GM21390 (cell line): ENCODE measurements at regions not wholly inside any gene's neighbourhood (a gene's known extent, or its start where the extent isn't known, plus 50 kb on each side); places are given as distances from the start of the nearest gene placed in this dataset.

Experiments used
- ATAC-seq: cut with Tn5 transposase; IDR thresholded peaks from one replicate; pipeline ENCODE4 v1.9.1; 2021; ENCODE audit not compliant: unreplicated experiment

DNA sequence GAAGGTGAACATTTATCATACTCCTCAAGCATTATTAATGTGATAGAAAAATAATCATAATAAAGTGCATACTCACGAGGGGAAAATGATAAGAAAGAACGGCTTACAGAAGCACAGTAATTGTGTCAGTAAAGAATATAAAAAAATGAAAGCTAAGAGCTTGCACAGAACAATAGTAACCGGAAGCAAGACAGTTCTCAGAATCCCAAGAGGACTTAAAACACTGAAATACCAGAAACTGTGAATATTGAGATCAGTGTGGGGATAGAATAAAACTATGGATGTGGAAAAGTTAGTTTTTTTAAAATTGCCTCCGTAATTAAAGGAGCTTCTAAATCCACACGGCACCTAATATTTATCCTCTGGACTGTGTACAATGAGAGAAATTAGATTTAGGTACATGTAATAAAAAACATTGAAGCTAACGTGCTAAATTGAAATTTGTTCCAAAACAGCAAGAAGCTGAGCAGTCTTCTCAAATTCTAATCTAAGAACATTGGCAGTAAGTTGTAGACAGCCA lies 482.7 kb downstream of the SLITRK6 start:
- ATAC-seq, result no peak

GRCh38 chr13:85314686-85315085 lies 484.5 kb downstream of the SLITRK6 start:
- no peak for ATAC-seq

DNA sequence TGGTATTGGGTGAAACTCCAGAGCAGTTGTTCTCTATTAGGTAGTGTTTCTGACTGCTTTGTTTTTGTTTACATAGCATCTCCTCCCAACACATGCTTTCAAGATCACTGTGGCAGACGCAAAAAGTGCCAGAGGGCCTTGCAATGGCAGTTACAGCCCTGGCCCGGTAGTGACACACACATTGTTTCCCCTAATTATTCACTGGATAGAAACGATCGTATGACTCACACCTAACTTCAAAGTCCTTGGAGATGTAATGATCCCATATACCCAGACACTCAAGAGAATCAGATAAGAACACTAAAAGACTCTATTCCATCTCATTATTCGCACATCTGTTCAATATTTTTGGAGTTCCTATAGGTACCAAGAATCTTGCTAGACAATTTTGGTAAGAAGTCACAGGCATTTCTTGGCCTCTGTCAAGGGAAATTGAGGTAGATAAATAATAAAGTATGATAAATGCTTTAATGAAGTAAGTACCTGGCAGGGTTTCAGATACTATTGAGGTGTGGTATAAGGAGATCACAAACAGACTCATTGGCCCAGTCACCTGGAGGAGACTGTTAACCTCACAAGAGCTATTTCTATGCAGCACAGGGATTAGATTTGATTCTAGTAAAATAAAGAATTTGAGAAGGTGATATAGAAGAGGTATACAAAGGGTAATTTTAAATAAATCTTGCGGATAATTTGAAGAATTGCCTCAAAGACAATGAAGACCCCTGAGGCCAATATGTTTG lies 485.3 kb downstream of the SLITRK6 start:
- ATAC-seq, result no peak

DNA sequence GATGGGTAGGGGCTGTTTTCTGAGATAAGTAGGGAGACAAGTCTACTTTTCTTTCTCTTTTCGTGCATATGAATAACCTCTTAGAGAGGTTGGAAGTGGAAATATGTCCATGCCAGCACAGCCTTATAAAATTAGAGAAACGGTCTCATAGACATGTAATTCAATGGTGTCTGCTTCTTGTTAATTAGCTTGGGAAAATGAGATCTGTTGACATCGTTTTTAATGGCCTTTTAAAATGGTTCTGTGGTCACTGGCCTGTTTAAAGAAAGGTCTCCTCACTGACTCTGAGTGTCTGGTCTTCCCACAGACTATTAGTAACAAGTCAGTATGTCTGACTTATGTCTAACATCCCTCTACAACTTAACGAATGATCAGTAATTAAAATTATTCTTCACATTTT lies 487.1 kb downstream of the SLITRK6 start:
- ATAC-seq, result no peak

- ATAC-seq, result no peak
These were observed 495.6 kb downstream of the SLITRK6 start for GRCh38 chr13:85303630-85304029.

GRCh38 chr13:85298387-85298924 lies 500.8 kb downstream of the SLITRK6 start:
- ATAC-seq, result no peak

DNA sequence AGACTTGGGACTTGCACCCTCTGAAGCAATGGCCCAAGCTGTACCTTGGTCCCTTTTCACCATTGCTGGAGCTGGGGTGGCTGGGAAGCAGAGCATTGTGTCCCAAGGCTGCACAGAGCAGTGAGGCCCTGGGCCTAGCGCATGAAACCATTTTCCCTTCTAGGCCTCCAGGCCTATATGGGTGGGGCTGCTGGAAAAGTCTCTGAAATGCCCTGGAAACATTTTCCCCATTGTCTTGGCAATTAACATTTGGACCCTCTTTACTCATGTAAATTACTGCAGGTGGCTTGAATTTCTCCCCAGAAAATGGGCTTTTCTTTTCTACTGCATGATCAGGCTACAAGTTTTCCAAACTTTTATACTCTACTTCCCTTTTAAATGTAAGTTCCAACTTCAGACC lies 510.5 kb downstream of the SLITRK6 start:
- no peak for ATAC-seq

DNA sequence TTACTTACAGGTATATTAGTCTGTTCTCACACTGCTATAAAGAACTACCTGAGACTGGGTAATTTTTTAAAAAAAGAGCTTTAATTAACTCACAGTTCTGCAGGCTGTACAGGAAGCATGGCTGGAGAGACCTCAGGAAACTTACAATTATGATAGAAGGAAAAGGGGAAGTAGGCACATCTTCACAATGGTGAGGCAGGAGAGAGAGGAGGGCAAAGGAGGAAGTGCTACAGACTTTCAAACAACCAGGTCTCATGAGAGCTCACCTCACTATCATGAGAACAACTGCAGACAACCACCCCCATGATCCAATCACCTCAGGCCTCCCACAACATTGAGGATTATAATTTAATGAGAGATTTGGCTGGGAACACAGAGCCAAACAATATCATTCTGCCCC lies 511.7 kb downstream of the SLITRK6 start:
- no peak for ATAC-seq

DNA sequence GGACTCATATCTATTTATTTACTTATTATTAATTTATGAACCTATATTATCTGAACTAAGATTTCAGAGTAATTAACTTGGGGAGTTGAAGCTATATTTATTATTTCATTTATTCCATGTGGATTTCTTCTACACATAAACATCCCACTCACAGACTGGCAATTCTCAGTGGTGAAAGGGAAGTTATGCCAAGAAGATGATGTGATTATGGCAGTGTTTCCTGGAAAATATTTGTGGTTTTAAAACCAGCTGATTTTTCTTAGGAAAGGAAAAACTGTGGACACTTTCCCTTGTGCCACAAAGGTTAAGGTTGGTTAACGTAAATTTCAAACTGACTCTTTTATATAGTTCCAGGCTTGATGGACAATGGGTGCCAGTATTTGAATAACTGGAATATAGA lies 513.1 kb downstream of the SLITRK6 start:
- no peak for ATAC-seq

- ATAC-seq, result no peak
These were observed 514.9 kb downstream of the SLITRK6 start for GRCh38 chr13:85284349-85284748.

- ATAC-seq, result no peak
These were observed 515.8 kb downstream of the SLITRK6 start for GRCh38 chr13:85283408-85283807.

GRCh38 chr13:85282876-85283275 lies 516.3 kb downstream of the SLITRK6 start:
- ATAC-seq, result no peak

- ATAC-seq, result no peak
These were observed 520.4 kb downstream of the SLITRK6 start for GRCh38 chr13:85278851-85279250.

DNA sequence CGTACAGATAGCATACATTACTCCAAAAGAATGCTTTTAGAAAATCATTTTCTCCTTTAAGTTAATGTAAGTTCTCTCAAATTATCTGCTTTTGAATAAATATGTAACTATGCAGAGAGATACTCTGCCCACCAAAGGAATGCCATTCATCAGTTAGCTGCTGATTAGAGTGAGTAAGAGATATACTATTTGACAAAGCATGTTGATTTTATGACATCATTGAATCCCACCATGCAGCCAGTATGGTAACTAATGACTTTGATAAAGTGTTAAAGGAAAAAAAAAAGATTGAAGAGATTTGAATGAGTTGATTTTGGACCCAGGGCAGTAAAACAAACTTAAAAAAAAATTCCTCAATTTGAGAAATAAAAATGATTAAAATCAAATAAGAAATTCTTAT lies 521.5 kb downstream of the SLITRK6 start:
- no peak for ATAC-seq

DNA sequence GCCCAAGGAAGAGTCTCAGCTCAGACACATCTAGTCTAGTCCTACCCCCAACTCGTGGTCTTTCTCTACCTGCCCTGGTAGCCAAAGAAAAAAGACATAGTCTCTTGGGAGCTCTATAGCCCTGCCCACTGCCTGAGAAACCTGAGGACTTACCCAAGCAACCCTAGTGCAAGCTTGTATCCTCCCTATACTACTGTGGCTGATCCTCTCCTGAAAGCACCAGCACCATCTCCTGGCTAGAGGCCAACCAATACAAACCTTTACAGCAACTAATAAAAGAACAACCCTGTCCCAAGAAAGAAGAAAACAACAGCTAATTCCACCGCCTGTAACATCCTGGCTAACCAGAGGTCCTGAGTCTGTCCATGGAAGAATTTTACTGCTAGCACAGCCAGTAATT lies 532.4 kb downstream of the SLITRK6 start:
- no peak for ATAC-seq

DNA sequence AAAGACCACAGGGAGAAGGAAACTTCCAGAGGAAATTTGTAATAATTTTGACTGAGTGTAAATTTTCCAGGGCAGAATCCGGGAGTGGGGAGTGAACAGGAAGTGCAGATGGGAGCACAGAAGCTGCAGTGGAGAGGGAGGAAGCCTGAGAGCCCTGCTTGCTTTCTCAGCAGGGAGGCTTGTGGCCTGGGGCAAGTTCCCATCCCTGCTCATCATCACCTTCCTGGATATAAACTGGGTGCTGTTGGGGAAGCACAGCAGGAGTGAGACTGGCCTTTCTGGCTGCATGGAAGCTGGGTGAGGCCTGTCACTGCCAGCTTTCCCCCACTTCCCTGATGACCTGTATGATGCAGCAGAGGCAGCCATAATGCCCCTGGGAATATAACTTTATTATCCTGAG lies 532.9 kb downstream of the SLITRK6 start:
- no peak for ATAC-seq

DNA sequence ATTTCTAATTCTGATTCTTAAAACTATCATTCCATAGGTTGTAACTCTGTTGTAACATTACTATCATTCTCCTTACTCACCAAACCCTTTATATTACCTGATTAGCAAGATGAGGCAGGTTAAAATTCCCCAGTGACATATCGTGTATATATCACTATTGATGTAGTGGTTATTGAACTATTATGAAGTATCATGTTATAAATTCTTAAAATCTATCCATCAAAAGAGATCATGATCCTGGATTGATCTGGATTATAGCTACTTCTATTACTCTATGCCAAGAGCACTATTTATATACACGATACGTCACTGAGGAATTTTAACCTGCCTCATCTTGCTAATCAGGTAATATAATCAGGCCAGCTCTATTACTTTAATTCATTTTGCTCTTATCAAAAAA lies 533.9 kb downstream of the SLITRK6 start:
- no peak for ATAC-seq

- no peak for ATAC-seq
These were observed 536.7 kb downstream of the SLITRK6 start for GRCh38 chr13:85262499-85262898.

- ATAC-seq, result no peak
These were observed 537.4 kb downstream of the SLITRK6 start for GRCh38 chr13:85261757-85262346.

DNA sequence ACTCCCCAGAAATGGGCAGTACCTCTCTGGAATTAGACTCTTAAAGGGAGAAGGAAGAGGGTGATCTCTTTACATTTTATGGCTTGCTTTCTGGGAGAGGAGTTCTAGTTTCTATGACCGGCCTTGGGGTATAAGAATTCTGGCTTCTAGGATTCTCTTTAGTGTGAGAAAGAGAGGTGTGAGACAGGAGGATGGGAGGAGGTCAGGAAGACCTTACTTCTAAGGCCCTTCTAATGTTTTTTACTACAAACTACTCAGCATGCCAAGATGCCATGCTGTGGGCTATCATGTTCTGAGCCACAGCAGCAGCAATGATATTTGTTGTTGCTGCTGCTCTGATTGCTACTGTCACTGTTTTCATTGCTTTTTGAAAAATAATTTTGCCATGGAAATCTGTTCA lies 538.3 kb downstream of the SLITRK6 start:
- no peak for ATAC-seq

DNA sequence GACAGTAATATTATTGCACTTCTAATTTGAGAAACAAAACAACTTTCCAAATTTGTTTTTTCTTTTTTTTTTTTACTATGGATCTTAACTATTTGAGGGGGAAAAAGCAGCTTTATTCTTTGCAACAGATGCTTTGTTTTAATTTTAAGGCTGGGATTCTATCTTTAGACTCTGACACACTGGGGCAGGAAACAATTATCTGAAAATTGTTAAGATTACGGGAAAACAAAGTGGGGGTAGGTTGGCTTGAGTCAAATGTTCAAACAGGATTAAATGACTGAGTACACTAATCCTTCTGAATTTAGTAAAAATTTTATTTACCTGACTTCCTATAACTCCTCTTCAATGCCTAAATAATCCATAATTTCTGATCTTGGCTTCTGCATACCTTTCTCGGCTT lies 543.2 kb downstream of the SLITRK6 start:
- ATAC-seq, result no peak

DNA sequence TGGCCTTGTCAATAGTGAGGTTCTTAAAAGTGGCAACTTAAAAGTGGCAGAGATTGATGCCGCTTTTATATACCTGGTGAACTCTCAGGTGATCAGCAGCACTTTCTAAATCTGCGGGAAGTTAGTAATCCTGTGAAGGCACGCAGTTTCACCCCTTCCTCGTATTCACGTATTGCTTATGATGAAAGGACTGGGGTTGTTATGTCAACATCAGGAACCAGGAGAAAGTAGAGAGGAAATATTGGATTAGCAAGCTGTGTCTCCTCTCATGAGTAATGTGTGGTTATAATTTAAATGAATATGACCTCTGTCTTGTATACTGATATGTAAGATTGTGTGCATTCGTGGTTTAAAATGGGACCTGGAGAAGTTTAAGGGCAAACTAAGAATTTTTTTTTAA lies 544.6 kb downstream of the SLITRK6 start:
- no peak for ATAC-seq
